Middle frontal gyrus (tissue), 1 donor: ENCODE measurements at regions not wholly inside any gene's neighbourhood (a gene's known extent, or its start where the extent isn't known, plus 50 kb on each side); places are given as distances from the start of the nearest gene placed in this dataset.

Experiments used
- DNase-seq: peaks from one replicate; pipeline ENCODE4 v3.0.0-alpha.2; 2015; ENCODE audit warnings: low spot score; ENCODE audit errors: extremely low spot score

GRCh38 chr4:151946718-151947117 lies 185.9 kb upstream of the GATB start:
- no peak for DNase-seq

- no peak for DNase-seq
Measured at GRCh38 chr4:151942971-151943370, 182.2 kb upstream of the GATB start.

GRCh38 chr4:151940926-151941617 lies 180.3 kb upstream of the GATB start:
- DNase-seq = no peak

- DNase-seq = no peak
Measured at GRCh38 chr4:151940291-151940690, 179.5 kb upstream of the GATB start.

- DNase-seq = no peak
Measured at GRCh38 chr4:151939670-151940069, 178.9 kb upstream of the GATB start.

GRCh38 chr4:151935411-151935810 lies 174.6 kb upstream of the GATB start:
- no peak for DNase-seq

GRCh38 chr4:151934766-151935165 lies 174.0 kb upstream of the GATB start:
- no peak for DNase-seq

- no peak for DNase-seq
Measured at GRCh38 chr4:151933122-151933827, 172.5 kb upstream of the GATB start.

GRCh38 chr4:151931563-151931962 lies 170.8 kb upstream of the GATB start:
- no peak for DNase-seq

GRCh38 chr4:151930372-151930771 lies 169.6 kb upstream of the GATB start:
- no peak for DNase-seq

GRCh38 chr4:151928112-151928511 lies 167.3 kb upstream of the GATB start:
- DNase-seq = no peak

GRCh38 chr4:151922811-151923210 lies 162.0 kb upstream of the GATB start:
- DNase-seq = no peak

- no peak for DNase-seq
Measured at GRCh38 chr4:151922306-151922705, 161.5 kb upstream of the GATB start.

GRCh38 chr4:151921811-151922210 lies 161.0 kb upstream of the GATB start:
- DNase-seq = no peak

GRCh38 chr4:151921386-151921785 lies 160.6 kb upstream of the GATB start:
- DNase-seq = no peak

GRCh38 chr4:151917145-151917734 lies 156.4 kb upstream of the GATB start:
- no peak for DNase-seq

- no peak for DNase-seq
Measured at GRCh38 chr4:151912632-151913031, 151.8 kb upstream of the GATB start.

GRCh38 chr4:151911970-151912369 lies 151.2 kb upstream of the GATB start:
- no peak for DNase-seq

GRCh38 chr4:151908734-151909497 lies 148.1 kb upstream of the GATB start:
- no peak for DNase-seq

- no peak for DNase-seq
Measured at GRCh38 chr4:151908201-151908600, 147.4 kb upstream of the GATB start.

- DNase-seq = no peak
Measured at GRCh38 chr4:151906438-151906837, 145.6 kb upstream of the GATB start.

GRCh38 chr4:151905197-151905596 lies 144.4 kb upstream of the GATB start:
- DNase-seq = no peak
